HepG2 (cell line): ENCODE measurements at regions not wholly inside any gene's neighbourhood (a gene's known extent, or its start where the extent isn't known, plus 50 kb on each side); places are given as distances from the start of the nearest gene placed in this dataset.
A peak's percentile ranks its signal among the peaks of the same experiment; 100 is the strongest.

ENCODE experiments used
- AHDC1 ChIP-seq: sonication (generic); formaldehyde crosslinking; IDR thresholded peaks from 2 replicates; pipeline ENCODE4 v1.5.1; 2020; ENCODE audit warnings: mild to moderate bottlenecking, missing genetic modification reagents, borderline replicate concordance
- ISL2 ChIP-seq: sonication (generic); formaldehyde crosslinking; IDR thresholded peaks from 2 replicates; pipeline ENCODE4 v1.5.0; 2020; ENCODE audit warnings: missing genetic modification reagents
- MTA1 ChIP-seq: sonication (generic); formaldehyde crosslinking; IDR thresholded peaks from 2 replicates; pipeline ENCODE4 v1.4.0; 2020; ENCODE audit warnings: missing genetic modification reagents, mild to moderate bottlenecking, borderline replicate concordance
- MYPOP ChIP-seq: sonication (generic); formaldehyde crosslinking; IDR thresholded peaks from 2 replicates; pipeline ENCODE4 v1.8.1; 2023; ENCODE audit warnings: mild to moderate bottlenecking, moderate library complexity, missing genetic modification reagents
- PBX2 ChIP-seq: IDR thresholded peaks from 2 replicates; pipeline ENCODE4 v1.6.1; 2016; ENCODE audit warnings: control low read depth
- REPIN1 ChIP-seq: sonication (generic); formaldehyde crosslinking; IDR thresholded peaks from 2 replicates; pipeline ENCODE4 v1.8.0; 2022; ENCODE audit warnings: missing genetic modification reagents, low read depth, mild to moderate bottlenecking, borderline replicate concordance
- TERF1 ChIP-seq: sonication (generic); formaldehyde crosslinking; IDR thresholded peaks from 2 replicates; pipeline ENCODE4 v1.8.0; 2022; ENCODE audit warnings: mild to moderate bottlenecking, missing genetic modification reagents, moderate library complexity
- TP53 ChIP-seq: sonication (generic); formaldehyde crosslinking; conservative IDR thresholded peaks from 2 replicates; pipeline ENCODE4 v1.4.0; 2020; ENCODE audit warnings: missing genetic modification reagents
- ZBTB38 ChIP-seq: sonication (generic); formaldehyde crosslinking; IDR thresholded peaks from 2 replicates; pipeline ENCODE4 v1.5.1; 2020; ENCODE audit warnings: mild to moderate bottlenecking, missing genetic modification reagents
- ZFP90 ChIP-seq: sonication (generic); formaldehyde crosslinking; IDR thresholded peaks from 2 replicates; pipeline ENCODE4 v1.8.0; 2022; ENCODE audit warnings: missing genetic modification reagents, mild to moderate bottlenecking, inconsistent platforms, borderline replicate concordance
- ZMAT3 ChIP-seq: sonication (generic); formaldehyde crosslinking; conservative IDR thresholded peaks from 2 replicates; pipeline ENCODE4 v1.7.0; 2021; ENCODE audit warnings: missing genetic modification reagents
- ZNF224 ChIP-seq: sonication (generic); formaldehyde crosslinking; IDR thresholded peaks from 2 replicates; pipeline ENCODE4 v1.5.0; 2020; ENCODE audit warnings: mild to moderate bottlenecking, missing genetic modification reagents
- ZNF274 ChIP-seq: sonication (generic); formaldehyde crosslinking; IDR thresholded peaks from 2 replicates; pipeline ENCODE4 v1.5.1; 2020; ENCODE audit warnings: mild to moderate bottlenecking, missing genetic modification reagents
- ZNF589 ChIP-seq: sonication (generic); formaldehyde crosslinking; conservative IDR thresholded peaks from 2 replicates; pipeline ENCODE4 v1.8.0; 2022; ENCODE audit warnings: mild to moderate bottlenecking, moderate library complexity, missing genetic modification reagents
- ZNF879 ChIP-seq: sonication (generic); formaldehyde crosslinking; IDR thresholded peaks from 2 replicates; pipeline ENCODE4 v1.8.1; 2023; ENCODE audit warnings: missing genetic modification reagents
- TF ChIP-seq, protein P1 (sequence below): sonication (generic); formaldehyde crosslinking; IDR thresholded peaks from 2 replicates; pipeline ENCODE4 v1.4.0; 2020; ENCODE audit warnings: missing genetic modification reagents

DNA sequence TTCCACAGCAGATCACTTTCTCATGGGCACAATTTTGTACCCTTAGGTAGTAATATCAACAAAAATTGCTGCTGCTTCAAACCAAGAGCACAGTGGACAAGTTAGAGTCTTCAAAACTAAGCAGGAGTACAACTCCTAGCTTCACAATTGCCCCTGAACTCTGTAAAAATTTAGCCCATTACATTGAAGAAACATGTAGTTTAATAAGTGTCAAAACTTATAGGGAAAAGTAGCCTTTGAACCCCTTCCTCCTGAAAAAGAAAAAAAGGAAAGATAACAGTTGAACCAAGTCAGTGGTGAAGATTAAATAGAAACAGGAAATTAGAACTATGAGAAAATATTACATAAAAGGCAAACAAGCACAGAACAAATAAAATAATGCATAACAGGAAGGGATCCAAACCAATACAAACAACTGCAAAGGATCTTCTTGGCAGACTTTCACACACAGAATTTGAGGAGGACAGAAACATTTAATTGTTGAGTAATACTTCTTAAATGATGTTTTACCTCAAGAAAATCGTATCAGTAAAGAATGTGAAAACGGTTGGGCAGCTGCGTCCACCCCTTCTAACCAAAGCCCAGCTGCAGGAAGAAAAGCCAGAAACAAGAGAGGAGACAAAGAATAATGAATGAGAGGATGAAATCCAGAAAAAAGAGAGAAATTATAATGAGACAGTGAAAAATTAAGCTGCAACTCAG, 636.0 kb downstream of the NR2F1-AS1 start (continued):
- TF ChIP-seq PBX2 (no peak), ZFP90 (CRISPR knock-in tag) (no peak), ZNF224 (no peak), ZNF274 (CRISPR knock-in tag) (no peak), ZNF589 (CRISPR knock-in tag) (no peak), REPIN1 (no peak), ISL2 (peak; percentile 98), TERF1 (CRISPR knock-in tag) (no peak), MTA1 (CRISPR knock-in tag) (no peak; the same call in 1 of the 2 replicates), TP53 (CRISPR knock-in tag) (no peak), ZBTB38 (CRISPR knock-in tag) (no peak), ZNF879 (CRISPR knock-in tag) (no peak), ZMAT3 (CRISPR knock-in tag) (no peak), MYPOP (CRISPR knock-in tag) (peak; percentile 72; the same call in 1 of the 2 replicates), AHDC1 (CRISPR knock-in tag) (peak; percentile 91; the same call in 1 of the 2 replicates)
- TF ChIP-seq, protein P1, sequence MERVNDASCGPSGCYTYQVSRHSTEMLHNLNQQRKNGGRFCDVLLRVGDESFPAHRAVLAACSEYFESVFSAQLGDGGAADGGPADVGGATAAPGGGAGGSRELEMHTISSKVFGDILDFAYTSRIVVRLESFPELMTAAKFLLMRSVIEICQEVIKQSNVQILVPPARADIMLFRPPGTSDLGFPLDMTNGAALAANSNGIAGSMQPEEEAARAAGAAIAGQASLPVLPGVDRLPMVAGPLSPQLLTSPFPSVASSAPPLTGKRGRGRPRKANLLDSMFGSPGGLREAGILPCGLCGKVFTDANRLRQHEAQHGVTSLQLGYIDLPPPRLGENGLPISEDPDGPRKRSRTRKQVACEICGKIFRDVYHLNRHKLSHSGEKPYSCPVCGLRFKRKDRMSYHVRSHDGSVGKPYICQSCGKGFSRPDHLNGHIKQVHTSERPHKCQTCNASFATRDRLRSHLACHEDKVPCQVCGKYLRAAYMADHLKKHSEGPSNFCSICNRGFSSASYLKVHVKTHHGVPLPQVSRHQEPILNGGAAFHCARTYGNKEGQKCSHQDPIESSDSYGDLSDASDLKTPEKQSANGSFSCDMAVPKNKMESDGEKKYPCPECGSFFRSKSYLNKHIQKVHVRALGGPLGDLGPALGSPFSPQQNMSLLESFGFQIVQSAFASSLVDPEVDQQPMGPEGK (CRISPR knock-in tag), result no peak; the same call in 1 of the 2 replicates
